Heart right ventricle (tissue), 16 donors: ENCODE measurements at regions not wholly inside any gene's neighbourhood (a gene's known extent, or its start where the extent isn't known, plus 50 kb on each side); places are given as distances from the start of the nearest gene placed in this dataset.

ENCODE experiments used
- ATAC-seq, 8 donors: fragments of 200-7000 bp; cut with Tn5 transposase; one replicate each; pipeline ENCODE4 v1.9.1; 2020; ENCODE audit warnings: mild to moderate bottlenecking in 8 of 8, moderate library complexity in 8 of 8, moderate number of reproducible peaks in 1 of 8
- DNase-seq, 2 donors: peaks; one replicate each; pipeline ENCODE4 v3.0.0-alpha.2; 2020
- H3K27ac ChIP-seq, 10 donors: fragments of 200-600 bp; sonication (generic) in 2 of 10; one replicate each; pipeline versions ENCODE4 v1.5.0 to v1.8.0; 2020 to 2022; ENCODE audit warnings: mild to moderate bottlenecking in 3 of 10
- H3K27me3 ChIP-seq, 7 donors: fragments of 200-600 bp; one replicate each; pipeline ENCODE4 v1.8.0; 2021 to 2022; ENCODE audit warnings: mild to moderate bottlenecking in 2 of 7
- H3K36me3 ChIP-seq, 9 donors: fragments of 200-600 bp; sonication (generic) in 1 of 9; one replicate each; pipeline versions ENCODE4 v1.5.0 to v1.8.0; 2020 to 2022; ENCODE audit warnings: mild to moderate bottlenecking in 2 of 9
- H3K4me1 ChIP-seq, 9 donors: fragments of 200-600 bp; sonication (generic) in 1 of 9; one replicate each; pipeline versions ENCODE4 v1.5.0 to v1.8.0; 2020 to 2022; ENCODE audit warnings: mild to moderate bottlenecking in 4 of 9
- H3K4me3 ChIP-seq, 10 donors: fragments of 200-600 bp; sonication (generic) in 2 of 10; one replicate each; pipeline versions ENCODE4 v1.5.0 to v1.8.0; 2020 to 2022; ENCODE audit warnings: mild to moderate bottlenecking in 7 of 10, moderate library complexity in 2 of 10
- H3K9me3 ChIP-seq, 11 donors: fragments of 200-600 bp in 10 of 11; sonication (generic) in 2 of 11; one replicate each; pipeline versions ENCODE4 v1.5.0 to v1.8.0; 2013 to 2022; ENCODE audit warnings: mild to moderate bottlenecking in 2 of 11, control low read depth in 1 of 11, moderate library complexity in 1 of 11
- WGBS, 2 donors: extraction: QIAGEN DNeasy Blood & Tissue Kit; methylation state at CpG; one replicate each; pipeline ENCODE4 v1.1.7; 2013; ENCODE audit warnings: inconsistent platforms in 1 of 2; 5-methylcytosine and 5-hydroxymethylcytosine counted together
- intact Hi-C, 10 donors: fragments of 100-400 bp; cut with DNase I; formaldehyde crosslinking; loops; one replicate each; pipeline versions ENCODE4 v1.11.1 to v1.14.2; 2022
- TF ChIP-seq, protein P1 (sequence below), 9 donors: fragments of 200-600 bp; sonication (generic) in 2 of 9; IDR thresholded peaks; one replicate each; pipeline versions ENCODE4 v1.5.0 to v1.8.0; 2021 to 2022; ENCODE audit warnings: antibody characterized with exemption in 9 of 9, mild to moderate bottlenecking in 5 of 9, moderate library complexity in 1 of 9
- donor health status: Arrhythmogenic right ventricular cardiomyopathy.
- donor health status: ischemic (EF 13 %, LVEDD 7.1; RV severe dilation, severe dysfunction).
- donor health status: healthy with polysubstance abuse.
- donor health status: DM: no; HTN: yes; CAD: no.
- donor health status: DM: no; HTN: no; CAD: no.
- donor health status: ischemic (EF 25% LVEDD 6.9; RV normal size, moderate dysfunction).
- donor health status: ischemic (EF 25% LVEDD 5.7; RV mildly dilated, moderate dysfunction).
- donor health status: healthy.
- donor health status: DM: yes; HTN: yes; CAD: no.
- donor health status: Ischemic cardiomyopathy.
- donor health status: ischemic (EF 35%, LVEDD 5.7; RV mildly dilated, moderate dysfunction).
- donor health status: nonischemic (EF 11% LVEDD 7.7; RV severe dilation, severe dysfunction).
- donor health status: DM: yes; HTN: yes; CAD: no.
- donor health status: PGD.
- donor health status: ischemic (EF 29% LVEDD 5.4; RV normal size, mild dysfunction).
- donor health status: nonischemic (EF 23%, LVEDD 6.1; RV moderate dilation, normal function).

DNA sequence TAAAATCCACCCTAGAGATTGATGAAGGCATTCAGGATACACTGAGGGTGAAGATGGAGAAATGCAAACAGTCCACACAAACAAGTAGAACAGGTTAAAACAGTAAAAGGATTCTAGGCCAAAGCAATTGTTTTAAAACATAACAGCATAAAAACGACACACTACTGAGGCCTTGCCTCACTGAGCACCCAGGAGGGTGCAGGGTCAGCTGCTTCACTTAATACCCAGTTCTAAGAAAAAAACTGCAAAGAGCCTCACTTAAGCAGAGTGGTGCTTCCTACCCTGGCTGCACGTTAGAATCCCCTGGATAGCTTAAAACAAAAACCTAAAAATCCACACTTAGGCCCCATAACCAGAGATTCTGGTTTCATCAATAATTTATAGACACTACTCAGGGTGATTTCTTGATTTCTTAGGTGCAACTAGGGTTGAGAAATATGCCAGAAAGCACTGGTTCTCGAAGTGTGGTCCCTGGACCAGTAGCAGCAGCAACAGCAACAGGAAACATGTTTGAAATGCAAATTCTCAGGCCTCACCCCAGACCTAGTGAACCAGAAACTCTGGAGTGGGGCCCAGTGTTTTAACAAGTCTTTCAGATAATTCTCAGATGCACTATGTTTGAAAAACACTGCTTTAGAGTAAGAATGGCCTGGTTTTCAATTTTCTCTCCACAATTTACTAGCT is 279.1 kb downstream of the ZEB2 start:
- TF ChIP-seq, protein P1, sequence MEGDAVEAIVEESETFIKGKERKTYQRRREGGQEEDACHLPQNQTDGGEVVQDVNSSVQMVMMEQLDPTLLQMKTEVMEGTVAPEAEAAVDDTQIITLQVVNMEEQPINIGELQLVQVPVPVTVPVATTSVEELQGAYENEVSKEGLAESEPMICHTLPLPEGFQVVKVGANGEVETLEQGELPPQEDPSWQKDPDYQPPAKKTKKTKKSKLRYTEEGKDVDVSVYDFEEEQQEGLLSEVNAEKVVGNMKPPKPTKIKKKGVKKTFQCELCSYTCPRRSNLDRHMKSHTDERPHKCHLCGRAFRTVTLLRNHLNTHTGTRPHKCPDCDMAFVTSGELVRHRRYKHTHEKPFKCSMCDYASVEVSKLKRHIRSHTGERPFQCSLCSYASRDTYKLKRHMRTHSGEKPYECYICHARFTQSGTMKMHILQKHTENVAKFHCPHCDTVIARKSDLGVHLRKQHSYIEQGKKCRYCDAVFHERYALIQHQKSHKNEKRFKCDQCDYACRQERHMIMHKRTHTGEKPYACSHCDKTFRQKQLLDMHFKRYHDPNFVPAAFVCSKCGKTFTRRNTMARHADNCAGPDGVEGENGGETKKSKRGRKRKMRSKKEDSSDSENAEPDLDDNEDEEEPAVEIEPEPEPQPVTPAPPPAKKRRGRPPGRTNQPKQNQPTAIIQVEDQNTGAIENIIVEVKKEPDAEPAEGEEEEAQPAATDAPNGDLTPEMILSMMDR (IDR thresholded peaks at IDR 0.05), result no peak
- Histone ChIP-seq H3K27ac (no peak overlapping the region), H3K36me3 (no peaks in the 10 kb centered on the region), H3K9me3 (no peaks in the 10 kb centered on the region), H3K27me3 (no peaks in the 10 kb centered on the region), H3K4me1 (peaks cover 0 to 40% (median 14%) of the 10 kb centered on the region in 9 donors), H3K4me3 (no peak overlapping the region)
- intact Hi-C loops, result no loop called here
- DNase-seq (no peak), ATAC-seq (no peak)
- WGBS, 2 donors, result 62 to 78% methylated on average over 3 of the region's 3 CpGs

DNA sequence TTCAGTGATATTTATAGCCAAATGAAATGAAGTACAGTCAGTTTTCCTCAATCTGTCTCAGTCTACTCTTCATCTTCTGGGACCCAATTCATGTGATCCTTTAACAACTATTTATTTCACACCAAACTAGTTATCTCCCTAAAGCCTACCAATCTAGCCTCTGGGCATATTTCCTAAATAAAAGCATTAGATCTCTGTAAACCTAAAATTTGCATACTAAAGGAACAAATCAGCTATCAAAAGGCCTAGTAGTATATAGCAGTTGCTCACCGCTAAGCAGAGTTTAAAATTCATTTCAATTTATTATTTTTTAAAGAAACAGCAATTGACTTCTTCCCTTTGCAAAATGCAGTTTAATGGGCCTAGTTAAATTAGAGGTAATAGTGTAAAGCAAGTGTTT is 280.2 kb downstream of the ZEB2 start:
- Histone ChIP-seq H3K27ac (no peak overlapping the region), H3K36me3 (no peaks in the 10 kb centered on the region), H3K4me1 (peaks cover 0 to 40% (median 14%) of the 10 kb centered on the region in 9 donors), H3K9me3 (no peaks in the 10 kb centered on the region), H3K4me3 (no peak overlapping the region), H3K27me3 (no peaks in the 10 kb centered on the region)
- ATAC-seq, result no peak
- 99 to 100% methylated on average over 1 of the region's 1 CpG for WGBS, 2 donors
- intact Hi-C loops, result no loop called here
- no peak for DNase-seq
- TF ChIP-seq, protein P1 (IDR thresholded peaks at IDR 0.05), result no peak

DNA sequence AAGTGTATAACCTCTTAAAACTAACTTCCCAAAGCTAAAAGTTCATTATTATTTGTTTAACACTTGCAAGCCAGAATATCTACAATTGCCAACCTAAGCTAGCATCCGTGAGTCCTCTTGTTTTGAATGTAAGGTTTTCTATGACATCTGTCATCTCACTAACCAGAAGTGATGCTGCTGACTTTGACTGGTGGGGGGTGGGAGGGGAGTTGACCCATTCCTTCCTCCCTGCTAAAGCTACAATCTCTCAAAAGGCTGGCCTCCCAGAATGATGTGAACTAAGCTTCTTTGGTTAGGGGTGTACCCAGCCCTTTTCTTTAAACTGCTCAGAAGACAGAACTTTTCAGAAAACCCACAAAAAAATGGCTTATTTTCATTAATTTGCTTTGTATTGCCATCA is 280.6 kb downstream of the ZEB2 start:
- Histone ChIP-seq H3K36me3 (no peaks in the 10 kb centered on the region), H3K4me3 (no peak overlapping the region), H3K4me1 (peaks cover 0 to 43% (median 14%) of the 10 kb centered on the region in 9 donors), H3K27me3 (no peaks in the 10 kb centered on the region), H3K9me3 (no peaks in the 10 kb centered on the region), H3K27ac (no peak overlapping the region)
- WGBS, 2 donors, result 94 to 96% methylated on average over 1 of the region's 1 CpG
- no peak for DNase-seq
- intact Hi-C loops, result no loop called here
- ATAC-seq, result no peak
- TF ChIP-seq, protein P1 (IDR thresholded peaks at IDR 0.05), result no peak

DNA sequence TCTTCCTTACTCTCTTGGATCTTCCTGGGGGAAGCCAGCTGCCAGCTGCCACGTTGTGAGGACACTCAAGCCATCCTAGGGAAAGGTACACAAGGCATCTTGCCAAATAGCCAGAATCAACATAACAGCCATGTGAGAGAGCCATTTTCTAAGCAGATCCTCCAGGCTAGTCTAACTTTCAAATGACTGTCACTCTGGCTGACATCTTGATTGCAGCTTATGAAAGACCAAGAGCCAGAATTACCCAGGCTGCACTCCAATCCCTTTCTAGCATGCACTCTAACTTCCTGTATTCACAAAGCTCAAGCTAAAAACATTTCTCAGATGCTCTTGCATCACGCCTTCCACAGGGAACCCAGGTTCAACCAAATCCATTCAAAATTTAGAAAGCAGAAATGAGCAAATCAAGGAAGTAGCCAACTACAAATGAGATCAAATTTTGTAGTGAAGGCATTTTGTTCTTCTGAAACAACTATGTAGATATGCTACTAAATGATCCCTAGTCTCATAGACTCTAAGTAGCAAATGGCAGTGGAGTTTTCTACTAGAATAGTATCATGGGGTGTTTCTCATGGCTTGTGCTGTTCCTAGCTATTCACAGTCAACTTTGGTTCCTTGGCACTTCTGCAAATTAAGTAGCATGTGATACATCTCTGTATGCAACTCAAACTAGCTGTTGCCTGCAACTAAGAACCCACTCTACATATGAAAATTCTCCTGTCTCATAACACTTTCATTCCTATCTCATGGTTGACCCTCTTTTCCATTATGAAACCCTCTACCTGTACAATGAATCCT is 281.9 kb downstream of the ZEB2 start:
- 66 to 71% methylated on average over 2 of the region's 2 CpGs for WGBS, 2 donors
- peak overlapping the region in 1 of 10 donors; percentile 51 for H3K27ac ChIP-seq
- peaks cover 0 to 54% (median 14%) of the 10 kb centered on the region in 9 donors for H3K4me1 ChIP-seq
- no peaks in the 10 kb centered on the region for H3K36me3 ChIP-seq
- peak in 5 of 8 donors; percentile 51 to 71 (median 57) for ATAC-seq
- no peaks in the 10 kb centered on the region for H3K9me3 ChIP-seq
- H3K4me3 ChIP-seq, result no peak overlapping the region
- DNase-seq, result no peak
- TF ChIP-seq, protein P1 (IDR thresholded peaks at IDR 0.05), result no peak
- H3K27me3 ChIP-seq, result no peaks in the 10 kb centered on the region
- intact Hi-C loops, result no loop called here
